A549 (cell line): ENCODE measurements at regions not wholly inside any gene's neighbourhood (a gene's known extent, or its start where the extent isn't known, plus 50 kb on each side); places are given as distances from the start of the nearest gene placed in this dataset.

Experiments
- ATAC-seq, 2 experiments: fragments of 200-7000 bp in 1 of 2; fragments of >200 bp in 1 of 2; cut with Nextera tagmentation in 1 of 2; cut with Tn5 transposase in 1 of 2; 3 replicates each; pipeline versions ENCODE4 v1.8.0 to v1.9.1; 2018 to 2020; ENCODE audit warnings: mild to moderate bottlenecking in 1 of 2, moderate library complexity in 1 of 2
- CTCF ChIA-PET: fragments of 300-600 bp; sonication (Branson Sonifier 250); formaldehyde crosslinking; extraction: SDS; loops from one replicate; lab custom pipeline; 2021; ENCODE audit warnings: antibody characterized with exemption, inconsistent platforms; lab: Yijun Ruan, JAX
- POLR2A ChIA-PET: fragments of 350-600 bp; formaldehyde crosslinking; extraction: SDS; loops from one replicate; lab custom pipeline; 2021; ENCODE audit warnings: antibody characterized with exemption, inconsistent platforms; lab: Yijun Ruan, JAX
- DNase-seq, 2 experiments: peaks; one replicate each; pipeline versions ENCODE4 v3.0.0 to v3.0.0-alpha.2; 2011 to 2016; ENCODE audit warnings: low read depth in 1 of 2, low spot score in 1 of 2
- FAIRE-seq: peaks from 2 replicates; lab custom pipeline; 2011; peaks lifted over from hg19 to GRCh38; lab: Jason Lieb, UNC
- H3K27ac ChIP-seq, 2 experiments: fragments of >200 bp; sonication (Bioruptor Twin); formaldehyde crosslinking; 3 replicates each; pipeline ENCODE4 v1.5.1; 2016 to 2017
- H3K4me1 ChIP-seq: fragments of >200 bp; sonication (Bioruptor Twin); formaldehyde crosslinking; 3 replicates; pipeline ENCODE4 v1.6.1; 2016
- H3K4me2 ChIP-seq: fragments of >200 bp; sonication (Bioruptor Twin); formaldehyde crosslinking; 3 replicates; pipeline ENCODE4 v1.6.1; 2016
- H3K4me3 ChIP-seq: fragments of >200 bp; sonication (Bioruptor Twin); formaldehyde crosslinking; 3 replicates; pipeline ENCODE4 v1.5.1; 2016
- H3K9me3 ChIP-seq: fragments of >200 bp; sonication (Bioruptor Twin); formaldehyde crosslinking; 3 replicates; pipeline ENCODE4 v1.6.1; 2016
- BHLHE40 ChIP-seq: IDR thresholded peaks from 2 replicates; pipeline ENCODE4 v1.6.1; 2012; ENCODE audit warnings: low read depth, low read length, inconsistent platforms
- CBX8 ChIP-seq: fragments of 200-600 bp; sonication (generic); IDR thresholded peaks from 2 replicates; pipeline ENCODE4 v1.6.1; 2016
- CEBPB ChIP-seq, 2 experiments: fragments of >200 bp in 1 of 2; sonication (Bioruptor Twin) in 1 of 2; formaldehyde crosslinking in 1 of 2; IDR thresholded peaks; 2 replicates each; pipeline ENCODE4 v1.6.1; 2012 to 2016
- CHD2 ChIP-seq: fragments of 150-350 bp; IDR thresholded peaks from 2 replicates; pipeline ENCODE4 v1.6.1; 2014; ENCODE audit warnings: low read length; ENCODE audit not compliant: partially characterized antibody
- CHD4 ChIP-seq: fragments of 200-600 bp; sonication (generic); IDR thresholded peaks from 2 replicates; pipeline ENCODE4 v1.6.1; 2016; ENCODE audit warnings: antibody characterized with exemption, mild to moderate bottlenecking, borderline replicate concordance
- CTCF ChIP-seq: fragments of >200 bp; sonication (Bioruptor Twin); formaldehyde crosslinking; IDR thresholded peaks from 3 replicates; pipeline ENCODE4 v1.5.1; 2016
- EHF ChIP-seq: fragments of 250-450 bp; sonication (Bioruptor Pico); IDR thresholded peaks from 2 replicates; pipeline ENCODE4 v1.5.0; 2020; ENCODE audit warnings: mild to moderate bottlenecking
- FOSB ChIP-seq: fragments of 250-450 bp; sonication (Bioruptor Pico); IDR thresholded peaks from 2 replicates; pipeline ENCODE4 v1.5.0; 2020; ENCODE audit warnings: mild to moderate bottlenecking, moderate library complexity
- HES2 ChIP-seq: fragments of >200 bp; sonication (Bioruptor Twin); formaldehyde crosslinking; IDR thresholded peaks from 2 replicates; pipeline ENCODE4 v1.6.1; 2016
- HEYL ChIP-seq: fragments of 250-450 bp; sonication (Bioruptor Pico); IDR thresholded peaks from 2 replicates; pipeline ENCODE4 v1.8.0; 2021; ENCODE audit warnings: mild to moderate bottlenecking, moderate library complexity
- HMGXB4 ChIP-seq: fragments of 250-450 bp; sonication (Bioruptor Pico); IDR thresholded peaks from 2 replicates; pipeline ENCODE4 v1.5.0; 2021; ENCODE audit warnings: mild to moderate bottlenecking, moderate library complexity, borderline replicate concordance
- HOXB13 ChIP-seq: fragments of 250-450 bp; sonication (Bioruptor Pico); IDR thresholded peaks from 2 replicates; pipeline ENCODE4 v1.5.0; 2020; ENCODE audit warnings: low read depth, mild to moderate bottlenecking, moderate library complexity
- JUN ChIP-seq, 2 experiments: fragments of >200 bp; sonication (Bioruptor Twin); formaldehyde crosslinking; IDR thresholded peaks; 2 replicates in 1 of 2; 3 replicates in 1 of 2; pipeline ENCODE4 v1.6.1; 2016 to 2017
- JUNB ChIP-seq: fragments of >200 bp; sonication (Bioruptor Twin); formaldehyde crosslinking; IDR thresholded peaks from 2 replicates; pipeline ENCODE4 v1.6.1; 2016
- KDM5A ChIP-seq: fragments of 200-600 bp; sonication (generic); IDR thresholded peaks from 2 replicates; pipeline ENCODE4 v1.6.1; 2016; ENCODE audit warnings: antibody characterized with exemption, mild to moderate bottlenecking
- MAFK ChIP-seq: fragments of 450-650 bp; IDR thresholded peaks from 2 replicates; pipeline ENCODE4 v1.6.1; 2014; ENCODE audit not compliant: partially characterized antibody
- NFE2L2 ChIP-seq: fragments of 150-350 bp; conservative IDR thresholded peaks from 2 replicates; pipeline ENCODE4 v1.6.1; 2014; ENCODE audit warnings: low read length
- NR3C1 ChIP-seq: fragments of >200 bp; sonication (Bioruptor Twin); formaldehyde crosslinking; IDR thresholded peaks from 3 replicates; pipeline ENCODE4 v1.6.1; 2017
- POLR2A ChIP-seq: IDR thresholded peaks from 2 replicates; pipeline ENCODE4 v1.6.1; 2012; ENCODE audit warnings: mild to moderate bottlenecking, low read length
- RAD21 ChIP-seq, 2 experiments: fragments of >200 bp in 1 of 2; sonication (Bioruptor Twin) in 1 of 2; formaldehyde crosslinking in 1 of 2; IDR thresholded peaks in 1 of 2; conservative IDR thresholded peaks in 1 of 2; 2 replicates in 1 of 2; 3 replicates in 1 of 2; pipeline ENCODE4 v1.6.1; 2012 to 2018; ENCODE audit warnings: inconsistent platforms in 1 of 2
- SMC3 ChIP-seq: fragments of >200 bp; sonication (Bioruptor Twin); formaldehyde crosslinking; IDR thresholded peaks from 3 replicates; pipeline ENCODE4 v1.6.1; 2018; ENCODE audit warnings: inconsistent platforms
- ZFP36 ChIP-seq: fragments of 450-650 bp; IDR thresholded peaks from 2 replicates; pipeline ENCODE4 v1.6.1; 2014; ENCODE audit warnings: borderline replicate concordance; ENCODE audit not compliant: partially characterized antibody
- WGBS: methylation state at CpG from one replicate; pipeline ENCODE4 v1.1.6; 2017; ENCODE audit errors: missing lambda C conversion rate; 5-methylcytosine and 5-hydroxymethylcytosine counted together
- TF ChIP-seq, protein P1 (sequence below): IDR thresholded peaks from 2 replicates; pipeline ENCODE4 v1.6.1; 2012
- TF ChIP-seq, protein P2 (sequence below): fragments of 250-450 bp; sonication (Bioruptor Pico); IDR thresholded peaks from 2 replicates; pipeline ENCODE4 v1.5.0; 2020; ENCODE audit warnings: low read depth, mild to moderate bottlenecking, moderate library complexity
- TF ChIP-seq, protein P3 (sequence below): IDR thresholded peaks from 2 replicates; pipeline ENCODE4 v1.6.1; 2012; ENCODE audit warnings: low read depth, borderline replicate concordance
- TF ChIP-seq, protein P4 (sequence below): fragments of 200-600 bp; sonication (generic); IDR thresholded peaks from 2 replicates; pipeline ENCODE4 v1.6.1; 2016; ENCODE audit warnings: antibody characterized with exemption, mild to moderate bottlenecking, moderate library complexity

DNA sequence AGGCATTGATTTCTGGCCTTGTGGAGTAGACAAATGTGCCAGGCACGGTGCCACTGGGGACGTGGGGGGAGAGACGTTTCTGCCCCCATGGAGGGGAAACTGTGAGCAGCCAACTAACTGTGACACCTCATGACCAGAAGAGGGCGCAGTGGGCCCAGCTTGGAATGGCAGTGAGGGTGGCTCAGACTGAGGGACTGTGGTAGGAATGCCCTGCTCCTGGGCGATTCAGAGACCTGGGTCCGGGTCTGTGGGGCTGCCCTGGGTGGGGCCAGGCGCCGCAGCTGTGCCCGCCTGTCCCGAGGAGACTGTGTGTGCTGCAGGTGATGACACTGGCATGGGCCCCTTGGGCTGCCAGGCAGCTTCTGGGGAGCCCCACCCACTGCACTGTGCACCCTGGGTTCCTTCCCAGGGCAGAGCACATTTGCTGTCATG, 60.6 kb downstream of the SLC25A47 start:
- no peak for TF ChIP-seq JUNB
- TF ChIP-seq NR3C1 = no peak
- no peak for TF ChIP-seq CBX8
- peak; percentile 70 for TF ChIP-seq SMC3
- no peak for TF ChIP-seq NFE2L2
- TF ChIP-seq CHD2 = no peak
- TF ChIP-seq HOXB13 (CRISPR knock-in tag) = no peak
- TF ChIP-seq CHD4 = no peak
- TF ChIP-seq HEYL (CRISPR knock-in tag) = no peak
- TF ChIP-seq, protein P1, sequence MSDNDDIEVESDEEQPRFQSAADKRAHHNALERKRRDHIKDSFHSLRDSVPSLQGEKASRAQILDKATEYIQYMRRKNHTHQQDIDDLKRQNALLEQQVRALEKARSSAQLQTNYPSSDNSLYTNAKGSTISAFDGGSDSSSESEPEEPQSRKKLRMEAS = no peak
- peak; percentile 77 to 80 for TF ChIP-seq RAD21 (conservative IDR thresholded peaks at IDR 0.05 in 1 of 2, IDR thresholded peaks at IDR 0.05 in 1 of 2)
- TF ChIP-seq HMGXB4 (CRISPR knock-in tag) = no peak
- peak; percentile 86 for TF ChIP-seq CTCF
- TF ChIP-seq FOSB (CRISPR knock-in tag) = no peak
- no peak for TF ChIP-seq ZFP36
- TF ChIP-seq KDM5A = no peak
- TF ChIP-seq POLR2A = no peak
- TF ChIP-seq, protein P2, sequence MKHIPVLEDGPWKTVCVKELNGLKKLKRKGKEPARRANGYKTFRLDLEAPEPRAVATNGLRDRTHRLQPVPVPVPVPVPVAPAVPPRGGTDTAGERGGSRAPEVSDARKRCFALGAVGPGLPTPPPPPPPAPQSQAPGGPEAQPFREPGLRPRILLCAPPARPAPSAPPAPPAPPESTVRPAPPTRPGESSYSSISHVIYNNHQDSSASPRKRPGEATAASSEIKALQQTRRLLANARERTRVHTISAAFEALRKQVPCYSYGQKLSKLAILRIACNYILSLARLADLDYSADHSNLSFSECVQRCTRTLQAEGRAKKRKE (CRISPR knock-in tag) = no peak
- no peak for TF ChIP-seq MAFK
- no peak for TF ChIP-seq CEBPB (IDR thresholded peaks at IDR 0.05)
- TF ChIP-seq JUN (IDR thresholded peaks at IDR 0.05) = no peak
- TF ChIP-seq, protein P3, sequence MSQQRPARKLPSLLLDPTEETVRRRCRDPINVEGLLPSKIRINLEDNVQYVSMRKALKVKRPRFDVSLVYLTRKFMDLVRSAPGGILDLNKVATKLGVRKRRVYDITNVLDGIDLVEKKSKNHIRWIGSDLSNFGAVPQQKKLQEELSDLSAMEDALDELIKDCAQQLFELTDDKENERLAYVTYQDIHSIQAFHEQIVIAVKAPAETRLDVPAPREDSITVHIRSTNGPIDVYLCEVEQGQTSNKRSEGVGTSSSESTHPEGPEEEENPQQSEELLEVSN = no peak

GRCh38 chr14:100384277-100384676, 61.1 kb downstream of the SLC25A47 start:
- FAIRE-seq (no peak), DNase-seq (no peak), ATAC-seq (peak in 1 of 2 experiments; percentile 5; a peak in 1 of 6 replicates)
- CTCF ChIA-PET = interaction anchor here (0.7 to 16.2 kb wide), 59 partner anchors 7 to 1285 kb away, joined by 3 to 602 read pairs (median 5); a partner anchor contains a TSS
- 89% methylated on average over 5 of the region's 5 CpGs for WGBS
- Histone ChIP-seq H3K4me2 (no peak overlapping the region; the same call in 2 of the 3 replicates), H3K4me1 (peaks cover 43% of the 10 kb centered on the region), H3K4me3 (no peak overlapping the region), H3K27ac (peak overlapping the region; percentile 33 to 65), H3K9me3 (no peaks in the 10 kb centered on the region)
- POLR2A ChIA-PET = no interaction called here
- TF ChIP-seq EHF (CRISPR knock-in tag) = no peak
- no peak for TF ChIP-seq HES2
- TF ChIP-seq BHLHE40 = no peak
- no peak for TF ChIP-seq HEYL (CRISPR knock-in tag)
- TF ChIP-seq NFE2L2 = no peak
- TF ChIP-seq, protein P4, sequence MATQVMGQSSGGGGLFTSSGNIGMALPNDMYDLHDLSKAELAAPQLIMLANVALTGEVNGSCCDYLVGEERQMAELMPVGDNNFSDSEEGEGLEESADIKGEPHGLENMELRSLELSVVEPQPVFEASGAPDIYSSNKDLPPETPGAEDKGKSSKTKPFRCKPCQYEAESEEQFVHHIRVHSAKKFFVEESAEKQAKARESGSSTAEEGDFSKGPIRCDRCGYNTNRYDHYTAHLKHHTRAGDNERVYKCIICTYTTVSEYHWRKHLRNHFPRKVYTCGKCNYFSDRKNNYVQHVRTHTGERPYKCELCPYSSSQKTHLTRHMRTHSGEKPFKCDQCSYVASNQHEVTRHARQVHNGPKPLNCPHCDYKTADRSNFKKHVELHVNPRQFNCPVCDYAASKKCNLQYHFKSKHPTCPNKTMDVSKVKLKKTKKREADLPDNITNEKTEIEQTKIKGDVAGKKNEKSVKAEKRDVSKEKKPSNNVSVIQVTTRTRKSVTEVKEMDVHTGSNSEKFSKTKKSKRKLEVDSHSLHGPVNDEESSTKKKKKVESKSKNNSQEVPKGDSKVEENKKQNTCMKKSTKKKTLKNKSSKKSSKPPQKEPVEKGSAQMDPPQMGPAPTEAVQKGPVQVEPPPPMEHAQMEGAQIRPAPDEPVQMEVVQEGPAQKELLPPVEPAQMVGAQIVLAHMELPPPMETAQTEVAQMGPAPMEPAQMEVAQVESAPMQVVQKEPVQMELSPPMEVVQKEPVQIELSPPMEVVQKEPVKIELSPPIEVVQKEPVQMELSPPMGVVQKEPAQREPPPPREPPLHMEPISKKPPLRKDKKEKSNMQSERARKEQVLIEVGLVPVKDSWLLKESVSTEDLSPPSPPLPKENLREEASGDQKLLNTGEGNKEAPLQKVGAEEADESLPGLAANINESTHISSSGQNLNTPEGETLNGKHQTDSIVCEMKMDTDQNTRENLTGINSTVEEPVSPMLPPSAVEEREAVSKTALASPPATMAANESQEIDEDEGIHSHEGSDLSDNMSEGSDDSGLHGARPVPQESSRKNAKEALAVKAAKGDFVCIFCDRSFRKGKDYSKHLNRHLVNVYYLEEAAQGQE = no peak

More for the DNA sequence above, 60.6 kb downstream of the SLC25A47 start:
- ChIA-PET CTCF (interaction anchor here (0.8 to 16.2 kb wide), 42 partner anchors 8 to 1285 kb away, joined by 3 to 602 read pairs (median 6); a partner anchor contains a TSS), POLR2A (no interaction called here)
- Histone ChIP-seq H3K4me2 (peak overlapping the region; percentile 33; the same call in 1 of the 3 replicates), H3K4me3 (no peak overlapping the region), H3K27ac (peak overlapping the region; percentile 33 to 65; a peak in 2 of 6 replicates), H3K4me1 (peaks cover 38% of the 10 kb centered on the region), H3K9me3 (no peaks in the 10 kb centered on the region)
- 5% methylated on average over 4 of the region's 10 CpGs for WGBS
- DNase-seq (peak; percentile 64 to 73), FAIRE-seq (no peak), ATAC-seq (peak; percentile 87 to 95)
